Adrenal gland (tissue), 5 donors: ENCODE measurements at regions not wholly inside any gene's neighbourhood (a gene's known extent, or its start where the extent isn't known, plus 50 kb on each side); places are given as distances from the start of the nearest gene placed in this dataset.

Source experiments
- CTCF ChIP-seq, 6 experiments: fragments of 450-650 bp in 4 of 6; fragments of 200-600 bp in 2 of 6; sonication (generic) in 1 of 6; IDR thresholded peaks; 1 replicate in 5 of 6; 2 replicates in 1 of 6; pipeline versions ENCODE4 v1.5.1 to v1.8.0; 2016 to 2021; ENCODE audit warnings: antibody characterized with exemption in 6 of 6, mild to moderate bottlenecking in 2 of 6, moderate library complexity in 1 of 6
- POLR2A ChIP-seq, 2 donors: fragments of 450-650 bp; IDR thresholded peaks; one replicate each; pipeline ENCODE4 v1.6.1; 2017; ENCODE audit warnings: antibody characterized with exemption in 2 of 2, mild to moderate bottlenecking in 2 of 2, moderate library complexity in 1 of 2
- donor health status: DM: no; HTN: no; CAD: no.

GRCh38 chr11:76604626-76605241 lies 65.8 kb downstream of the LRRC32 start:
- TF ChIP-seq CTCF (IDR thresholded peaks at IDR 0.05), result no peak
- TF ChIP-seq POLR2A (IDR thresholded peaks at IDR 0.05), result no peak
